RWPE1 (cell line): ENCODE measurements at regions not wholly inside any gene's neighbourhood (a gene's known extent, or its start where the extent isn't known, plus 50 kb on each side); places are given as distances from the start of the nearest gene placed in this dataset.

ENCODE experiments used
- CTCF ChIA-PET: fragments of 350-600 bp; sonication (Branson Sonifier 250); formaldehyde crosslinking; extraction: SDS; loops from one replicate; lab custom pipeline; 2021; lab: Yijun Ruan, JAX
- POLR2A ChIA-PET: fragments of 400-600 bp; formaldehyde crosslinking; extraction: SDS; loops from one replicate; lab custom pipeline; 2020; ENCODE audit warnings: antibody characterized with exemption; ENCODE audit not compliant: low non-redundant PET; lab: Yijun Ruan, JAX
- DNase-seq: peaks from one replicate; pipeline ENCODE4 v3.0.0; 2012; ENCODE audit warnings: low spot score
- H3K27ac ChIP-seq: fragments of 450-650 bp; 2 replicates; pipeline ENCODE4 v1.5.1; 2017
- CTCF ChIP-seq: fragments of 450-650 bp; conservative IDR thresholded peaks from 2 replicates; pipeline ENCODE4 v1.5.1; 2017; ENCODE audit warnings: low read depth, mild to moderate bottlenecking

GRCh38 chr5:97737608-97738007 lies 554.6 kb upstream of the RIOK2 start:
- no peak for DNase-seq
- no peak for TF ChIP-seq CTCF
- ChIA-PET CTCF (interaction anchor here (0.6 kb wide), 1 partner anchor 15 kb away, joined by 4 read pairs; no protein-coding TSS in a partner anchor), POLR2A (no interaction called here)
- H3K27ac ChIP-seq, result no peak overlapping the region

- no peak overlapping the region for H3K27ac ChIP-seq
- no peak for DNase-seq
- POLR2A ChIA-PET, result no interaction called here
- no peak for TF ChIP-seq CTCF
- CTCF ChIA-PET, result no interaction called here
These were observed 562.8 kb upstream of the RIOK2 start for GRCh38 chr5:97745817-97746216.

DNA sequence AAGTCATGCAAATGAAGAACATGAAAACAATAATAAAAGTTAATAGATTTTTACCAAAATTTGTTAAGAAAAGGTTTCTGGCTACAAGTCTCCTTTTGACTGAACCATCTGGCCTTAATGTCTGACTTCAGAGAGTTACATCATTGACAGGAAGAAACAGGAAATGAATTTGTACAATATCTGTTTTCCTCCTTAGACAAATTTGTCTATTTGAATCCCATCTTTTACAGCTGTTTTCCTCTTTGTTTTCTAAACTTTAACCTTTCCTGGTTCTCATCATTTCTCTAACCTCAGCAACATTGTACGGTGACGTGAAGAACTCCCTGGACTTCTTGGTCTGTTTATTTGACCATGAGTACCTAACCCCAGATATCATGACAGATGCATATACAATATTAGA lies 567.5 kb upstream of the RIOK2 start:
- no peak for TF ChIP-seq CTCF

DNA sequence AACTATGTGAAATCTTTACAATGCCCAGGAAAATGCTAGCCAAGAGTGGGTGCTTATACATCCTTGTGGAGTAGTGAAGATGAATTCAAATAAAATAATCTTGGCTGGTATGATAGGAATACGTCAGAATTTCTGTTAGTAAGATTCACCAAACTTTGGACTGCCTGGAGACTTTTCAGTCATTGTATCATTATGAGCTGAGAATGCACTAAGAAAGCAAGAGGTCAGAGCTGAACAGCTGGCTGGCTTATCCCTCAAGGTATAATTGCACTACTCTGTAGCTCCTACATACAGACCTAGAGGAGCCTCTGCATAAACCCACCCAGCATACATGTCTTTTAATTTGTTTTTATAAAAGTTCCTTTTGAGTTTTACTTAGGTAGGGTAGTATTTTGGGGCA lies 568.5 kb upstream of the RIOK2 start:
- ChIA-PET POLR2A (no interaction called here), CTCF (interaction anchor here (0.6 kb wide), 2 partner anchors 1066 to 1787 kb away, joined by 3 to 4 read pairs; no protein-coding TSS in a partner anchor)
- DNase-seq, result no peak
- no peak overlapping the region for H3K27ac ChIP-seq
- no peak for TF ChIP-seq CTCF

More for the DNA sequence above, 567.5 kb upstream of the RIOK2 start:
- ChIA-PET CTCF (no interaction called here), POLR2A (no interaction called here)
- DNase-seq, result no peak
- no peak overlapping the region for H3K27ac ChIP-seq

DNA sequence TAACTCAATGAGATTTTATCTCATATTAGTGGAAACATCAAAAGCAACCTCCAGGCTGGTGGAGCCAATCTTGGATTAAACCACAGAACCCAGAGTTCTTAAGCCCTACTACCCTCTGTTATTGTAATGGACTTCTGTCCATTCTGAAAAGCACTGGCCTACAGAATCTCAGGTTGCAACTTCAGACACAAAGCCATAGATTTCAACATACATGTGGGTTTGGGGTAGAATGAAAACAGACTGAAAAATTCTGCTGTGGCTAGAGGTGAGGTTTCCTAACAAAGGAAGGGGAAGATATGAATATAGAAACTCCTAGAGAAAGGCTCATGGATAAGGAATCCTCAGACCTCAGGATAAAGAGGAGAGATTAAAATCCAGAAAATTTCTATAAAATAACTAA lies 569.8 kb upstream of the RIOK2 start:
- POLR2A ChIA-PET, result no interaction called here
- no peak overlapping the region for H3K27ac ChIP-seq
- TF ChIP-seq CTCF, result no peak
- CTCF ChIA-PET, result interaction anchor here (0.6 kb wide), 3 partner anchors 15 to 378 kb away, joined by 3 to 5 read pairs (median 4); no protein-coding TSS in a partner anchor
- no peak for DNase-seq

DNA sequence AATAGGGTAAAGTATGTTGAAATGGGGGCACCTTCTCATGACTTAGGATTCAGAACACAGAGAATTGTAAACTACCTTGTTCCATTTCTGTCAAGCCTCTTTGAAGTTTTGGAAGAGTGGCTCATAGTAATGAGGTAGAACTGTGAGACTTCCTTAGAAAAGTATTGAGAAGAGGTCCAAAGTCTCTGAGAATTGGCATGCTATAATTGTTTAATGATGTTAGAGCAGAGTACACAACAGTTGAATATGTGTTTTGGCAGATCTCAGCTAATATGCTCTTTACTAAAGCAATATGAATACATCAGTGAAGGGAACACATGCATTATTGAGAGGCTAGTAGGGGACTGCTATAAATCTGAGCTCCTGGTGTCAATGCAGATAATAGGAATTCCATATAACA lies 579.4 kb upstream of the RIOK2 start:
- no peak for DNase-seq
- ChIA-PET POLR2A (no interaction called here), CTCF (interaction anchor here (0.6 to 0.7 kb wide), 2 partner anchors 457 to 531 kb away, joined by 3 to 4 read pairs; no protein-coding TSS in a partner anchor)
- no peak overlapping the region for H3K27ac ChIP-seq
- no peak for TF ChIP-seq CTCF
